ENCODE measurements at regions not wholly inside any gene's neighbourhood (a gene's known extent, or its start where the extent isn't known, plus 50 kb on each side); places are given as distances from the start of the nearest gene placed in this dataset.

- TF ChIP-seq REST (IDR thresholded peaks at IDR 0.05; ENCODE audit: insufficient replicate concordance, low read depth), result no peak
- TF ChIP-seq POLR2AphosphoS5 (IDR thresholded peaks at IDR 0.05; ENCODE audit: low read depth), result no peak
- no peak for TF ChIP-seq CTCF (IDR thresholded peaks at IDR 0.05; ENCODE audit: insufficient read depth, low read length)
Observed at GRCh38 chr11:80455818-80456217, 1015.0 kb upstream of the TENM4 start.

Measured in HL-60 (cell line).